Endothelial cell of umbilical vein (primary cell): ENCODE measurements at regions not wholly inside any gene's neighbourhood (a gene's known extent, or its start where the extent isn't known, plus 50 kb on each side); places are given as distances from the start of the nearest gene placed in this dataset.

Experiments used
- CTCF ChIP-seq, 2 donors: IDR thresholded peaks; 1 replicate in 1 of 2; 2 replicates in 1 of 2; pipeline ENCODE4 v1.5.1; 2011; ENCODE audit warnings: low read length in 2 of 2, mild to moderate bottlenecking in 2 of 2, moderate library complexity in 2 of 2, control low read depth in 1 of 2, inconsistent platforms in 1 of 2, low read depth in 1 of 2; ENCODE audit not compliant: insufficient read depth in 1 of 2; ENCODE audit errors: extremely low read depth in 1 of 2
- EZH2 ChIP-seq: IDR thresholded peaks from 2 replicates; pipeline ENCODE4 v1.6.1; 2012; ENCODE audit warnings: borderline replicate concordance, low read depth, mild to moderate bottlenecking, moderate library complexity, low read length, inconsistent platforms; ENCODE audit not compliant: severe bottlenecking
- FOS ChIP-seq: IDR thresholded peaks from 2 replicates; pipeline ENCODE4 v1.6.1; 2011; ENCODE audit warnings: mild to moderate bottlenecking, low read length, moderate library complexity, borderline replicate concordance; ENCODE audit not compliant: insufficient read depth
- MAX ChIP-seq: IDR thresholded peaks from 2 replicates; pipeline ENCODE4 v1.6.1; 2011; ENCODE audit not compliant: insufficient read depth, insufficient read length
- POLR2A ChIP-seq: IDR thresholded peaks from 2 replicates; pipeline ENCODE4 v1.6.1; 2012; ENCODE audit warnings: low read depth, mild to moderate bottlenecking, control low read depth, low read length
- POLR2AphosphoS5 ChIP-seq: IDR thresholded peaks from 2 replicates; pipeline ENCODE4 v1.6.1; 2012; ENCODE audit warnings: low read depth, mild to moderate bottlenecking, control low read depth, low read length, moderate library complexity; ENCODE audit not compliant: insufficient read depth

- TF ChIP-seq MAX, result no peak
- TF ChIP-seq CTCF (IDR thresholded peaks at IDR 0.05; ENCODE audit: extremely low read depth in 1 of 2, insufficient read depth in 1 of 2, low read depth in 1 of 2, low read length in 2 of 2), result no peak
- no peak for TF ChIP-seq EZH2
- TF ChIP-seq POLR2A, result no peak
- TF ChIP-seq POLR2AphosphoS5, result no peak
- TF ChIP-seq FOS, result no peak
These were observed 175.5 kb upstream of the GJE1 start for GRCh38 chr6:141957271-141957670.
